SK-N-MC (cell line): ENCODE measurements at regions not wholly inside any gene's neighbourhood (a gene's known extent, or its start where the extent isn't known, plus 50 kb on each side); places are given as distances from the start of the nearest gene placed in this dataset.

Experiments
- DNase-seq: peaks from one replicate; pipeline ENCODE4 v3.0.0-alpha.2; 2011; ENCODE audit warnings: low read depth, low spot score
- H3K27ac ChIP-seq: fragments of 200-600 bp; sonication (generic); 2 replicates; pipeline ENCODE4 v1.5.1; 2016; ENCODE audit warnings: mixed run types
- H3K36me3 ChIP-seq: fragments of 200-600 bp; sonication (generic); 2 replicates; pipeline ENCODE4 v1.6.1; 2017; ENCODE audit warnings: antibody characterized with exemption, low read length, mixed read lengths; ENCODE audit not compliant: insufficient read depth
- H3K4me3 ChIP-seq: fragments of 200-600 bp; sonication (generic); 2 replicates; pipeline ENCODE4 v1.5.1; 2016
- H3K9ac ChIP-seq: fragments of 200-600 bp; sonication (generic); 2 replicates; pipeline ENCODE4 v1.8.0; 2017; ENCODE audit warnings: mixed run types, mixed read lengths; ENCODE audit not compliant: insufficient read length
- H3K9me3 ChIP-seq: fragments of 200-600 bp; sonication (generic); 2 replicates; pipeline ENCODE4 v1.6.1; 2017; ENCODE audit warnings: low read depth, mild to moderate bottlenecking, antibody characterized with exemption, low read length, moderate library complexity, mixed read lengths
- EZH2 ChIP-seq: fragments of 200-600 bp; sonication (generic); IDR thresholded peaks from one replicate; pipeline ENCODE4 v1.6.1; 2017; ENCODE audit warnings: antibody characterized with exemption
- FOXP2 ChIP-seq: optimal IDR thresholded peaks from 2 replicates; pipeline ENCODE3; 2011; ENCODE audit warnings: mild to moderate bottlenecking, moderate library complexity; ENCODE audit not compliant: insufficient read depth; ENCODE audit errors: extremely low read length, control extremely low read depth
- POLR2AphosphoS5 ChIP-seq: IDR thresholded peaks from 2 replicates; pipeline ENCODE4 v1.6.1; 2012; ENCODE audit warnings: mild to moderate bottlenecking, low read depth, low read length, borderline replicate concordance

- Histone ChIP-seq H3K27ac (no peak overlapping the region), H3K36me3 (no peaks in the 10 kb centered on the region), H3K4me3 (no peak overlapping the region), H3K9me3 (no peaks in the 10 kb centered on the region), H3K9ac (no peak overlapping the region)
- TF ChIP-seq POLR2AphosphoS5 (no peak), FOXP2 (no peak), EZH2 (no peak)
- DNase-seq = no peak
Observed at GRCh38 chr1:8213136-8213535, 104.8 kb upstream of the SLC45A1 start.

- H3K9me3 ChIP-seq = no peaks in the 10 kb centered on the region
- DNase-seq = no peak
- no peak overlapping the region for H3K4me3 ChIP-seq
- TF ChIP-seq FOXP2 (no peak), EZH2 (no peak), POLR2AphosphoS5 (no peak)
- no peak overlapping the region for H3K27ac ChIP-seq
- H3K36me3 ChIP-seq = no peaks in the 10 kb centered on the region
- no peak overlapping the region for H3K9ac ChIP-seq
Observed at GRCh38 chr1:8212580-8213031, 105.3 kb upstream of the SLC45A1 start.

GRCh38 chr1:8211883-8212579, 105.9 kb upstream of the SLC45A1 start:
- no peak overlapping the region for H3K4me3 ChIP-seq
- no peaks in the 10 kb centered on the region for H3K9me3 ChIP-seq

GRCh38 chr1:8211251-8211882, 106.5 kb upstream of the SLC45A1 start:
- Histone ChIP-seq H3K27ac (no peak overlapping the region), H3K36me3 (no peaks in the 10 kb centered on the region), H3K9me3 (no peaks in the 10 kb centered on the region), H3K4me3 (no peak overlapping the region), H3K9ac (no peak overlapping the region)
- TF ChIP-seq POLR2AphosphoS5 = no peak
- no peak for TF ChIP-seq FOXP2
- TF ChIP-seq EZH2 = no peak
- DNase-seq = no peak

More at GRCh38 chr1:8211883-8212579, 105.9 kb upstream of the SLC45A1 start:
- Histone ChIP-seq H3K36me3 (no peaks in the 10 kb centered on the region), H3K9ac (no peak overlapping the region), H3K27ac (no peak overlapping the region)
- DNase-seq = no peak
- TF ChIP-seq POLR2AphosphoS5 (no peak), EZH2 (no peak), FOXP2 (no peak)

- Histone ChIP-seq H3K9me3 (no peaks in the 10 kb centered on the region), H3K27ac (no peak overlapping the region), H3K9ac (no peak overlapping the region), H3K36me3 (no peaks in the 10 kb centered on the region), H3K4me3 (no peak overlapping the region)
- TF ChIP-seq FOXP2 (no peak), POLR2AphosphoS5 (no peak), EZH2 (no peak)
- DNase-seq = no peak
Observed at GRCh38 chr1:8207202-8207601, 110.7 kb upstream of the SLC45A1 start.

GRCh38 chr1:8206391-8206790, 111.5 kb upstream of the SLC45A1 start:
- TF ChIP-seq POLR2AphosphoS5 = no peak
- no peak for TF ChIP-seq EZH2
- TF ChIP-seq FOXP2 = no peak
- Histone ChIP-seq H3K36me3 (no peaks in the 10 kb centered on the region), H3K9me3 (no peaks in the 10 kb centered on the region), H3K27ac (no peak overlapping the region), H3K4me3 (no peak overlapping the region), H3K9ac (no peak overlapping the region)
- DNase-seq = no peak

GRCh38 chr1:8205771-8206170, 112.1 kb upstream of the SLC45A1 start:
- no peak overlapping the region for H3K27ac ChIP-seq
- no peaks in the 10 kb centered on the region for H3K9me3 ChIP-seq
- TF ChIP-seq EZH2 (no peak), FOXP2 (no peak), POLR2AphosphoS5 (no peak)
- no peak for DNase-seq
- no peak overlapping the region for H3K4me3 ChIP-seq
- no peaks in the 10 kb centered on the region for H3K36me3 ChIP-seq
- no peak overlapping the region for H3K9ac ChIP-seq

- Histone ChIP-seq H3K9me3 (no peaks in the 10 kb centered on the region), H3K36me3 (no peaks in the 10 kb centered on the region), H3K27ac (no peak overlapping the region), H3K4me3 (no peak overlapping the region), H3K9ac (no peak overlapping the region)
- TF ChIP-seq POLR2AphosphoS5 = no peak
- TF ChIP-seq FOXP2 = no peak
- no peak for TF ChIP-seq EZH2
- DNase-seq = no peak
Observed at GRCh38 chr1:8204826-8205225, 113.1 kb upstream of the SLC45A1 start.

- Histone ChIP-seq H3K27ac (no peak overlapping the region), H3K4me3 (no peak overlapping the region), H3K9me3 (no peaks in the 10 kb centered on the region), H3K36me3 (no peaks in the 10 kb centered on the region), H3K9ac (no peak overlapping the region)
- DNase-seq = no peak
- TF ChIP-seq POLR2AphosphoS5 (no peak), EZH2 (no peak), FOXP2 (no peak)
Observed at GRCh38 chr1:8203551-8203950, 114.4 kb upstream of the SLC45A1 start.
